SK-N-SH (cell line): ENCODE measurements at regions not wholly inside any gene's neighbourhood (a gene's known extent, or its start where the extent isn't known, plus 50 kb on each side); places are given as distances from the start of the nearest gene placed in this dataset.

Experiments
- CTCF ChIP-seq: fragments of 200-600 bp; sonication (generic); IDR thresholded peaks from 2 replicates; pipeline ENCODE4 v1.6.1; 2017; ENCODE audit warnings: antibody characterized with exemption, mild to moderate bottlenecking, moderate library complexity
- EP300 ChIP-seq, 2 experiments: IDR thresholded peaks; 2 replicates each; pipeline versions ENCODE4 v1.4.0 to v1.6.1; 2012; ENCODE audit warnings: borderline replicate concordance in 1 of 2, low read depth in 1 of 2, low read length in 1 of 2
- EZH2phosphoT487 ChIP-seq: fragments of 200-600 bp; sonication (generic); IDR thresholded peaks from 2 replicates; pipeline ENCODE4 v1.6.1; 2017; ENCODE audit warnings: low read depth, mixed run types, mild to moderate bottlenecking, antibody characterized with exemption, moderate library complexity, borderline replicate concordance
- FOXM1 ChIP-seq: IDR thresholded peaks from 2 replicates; pipeline ENCODE4 v1.4.0; 2012; ENCODE audit warnings: low read depth, mild to moderate bottlenecking
- GABPA ChIP-seq: IDR thresholded peaks from 2 replicates; pipeline ENCODE4 v1.4.0; 2012; ENCODE audit warnings: low read depth, mild to moderate bottlenecking
- MAX ChIP-seq: IDR thresholded peaks from 2 replicates; pipeline ENCODE4 v1.4.0; 2012; ENCODE audit warnings: low read depth
- MEF2A ChIP-seq: IDR thresholded peaks from 2 replicates; pipeline ENCODE4 v1.4.0; 2012; ENCODE audit warnings: low read depth, borderline replicate concordance
- POLR2AphosphoS5 ChIP-seq: IDR thresholded peaks from 2 replicates; pipeline ENCODE4 v1.6.1; 2012; ENCODE audit warnings: low read depth, low read length
- RCOR1 ChIP-seq: fragments of 150-350 bp; IDR thresholded peaks from 2 replicates; pipeline ENCODE4 v1.6.1; 2017; ENCODE audit warnings: antibody characterized with exemption, low read length
- REST ChIP-seq: IDR thresholded peaks from 2 replicates; pipeline ENCODE4 v1.6.1; 2012; ENCODE audit warnings: mild to moderate bottlenecking, low read depth, low read length, moderate library complexity
- SMC3 ChIP-seq: IDR thresholded peaks from 2 replicates; pipeline ENCODE4 v1.6.1; 2012; ENCODE audit warnings: low read depth, low read length, improper control_type of control experiment
- TCF12 ChIP-seq: IDR thresholded peaks from 2 replicates; pipeline ENCODE4 v1.4.0; 2012
- USF2 ChIP-seq: fragments of 150-350 bp; IDR thresholded peaks from 2 replicates; pipeline ENCODE4 v1.6.1; 2017; ENCODE audit warnings: antibody characterized with exemption, low read length, low read depth, borderline replicate concordance
- YY1 ChIP-seq: IDR thresholded peaks from 2 replicates; pipeline ENCODE4 v1.4.0; 2012; ENCODE audit warnings: low read depth, mild to moderate bottlenecking

- TF ChIP-seq FOXM1 (no peak), GABPA (no peak), TCF12 (no peak), CTCF (no peak), SMC3 (no peak), USF2 (no peak), MAX (no peak), MEF2A (no peak), REST (no peak), EZH2phosphoT487 (no peak), YY1 (no peak), EP300 (IDR thresholded peaks at IDR 0.05; ENCODE audit: borderline replicate concordance in 1 of 2, low read depth in 1 of 2, low read length in 1 of 2) (no peak), POLR2AphosphoS5 (no peak), RCOR1 (no peak)
Observed at GRCh38 chr6:4480788-4481735, 295.1 kb upstream of the CDYL start.
